Mucosa of rectum (tissue), 2 donors: ENCODE measurements at regions not wholly inside any gene's neighbourhood (a gene's known extent, or its start where the extent isn't known, plus 50 kb on each side); places are given as distances from the start of the nearest gene placed in this dataset.

Experiments used
- H3K27ac ChIP-seq, 2 donors: one replicate each; pipeline ENCODE4 v1.7.0; 2013; ENCODE audit warnings: inconsistent platforms in 2 of 2, low read depth in 2 of 2, low read length in 2 of 2
- H3K27me3 ChIP-seq, 2 donors: one replicate each; pipeline ENCODE4 v1.7.0; 2013; ENCODE audit warnings: low read length in 2 of 2; ENCODE audit not compliant: control insufficient read depth in 2 of 2, insufficient read depth in 2 of 2
- H3K36me3 ChIP-seq, 2 donors: one replicate each; pipeline ENCODE4 v1.7.0; 2013; ENCODE audit warnings: low read length in 2 of 2; ENCODE audit not compliant: control insufficient read depth in 2 of 2, insufficient read depth in 2 of 2
- H3K4me1 ChIP-seq, 2 donors: one replicate each; pipeline ENCODE4 v1.7.0; 2013; ENCODE audit warnings: low read length in 2 of 2, mild to moderate bottlenecking in 1 of 2; ENCODE audit not compliant: control insufficient read depth in 2 of 2, insufficient read depth in 2 of 2
- H3K4me3 ChIP-seq, 2 donors: one replicate each; pipeline ENCODE4 v1.7.0; 2013; ENCODE audit warnings: low read length in 2 of 2
- H3K9ac ChIP-seq, 2 donors: one replicate each; pipeline ENCODE4 v1.7.0; 2013; ENCODE audit warnings: low read length in 2 of 2, low read depth in 1 of 2, mild to moderate bottlenecking in 1 of 2
- H3K9me3 ChIP-seq, 2 donors: one replicate each; pipeline ENCODE4 v1.7.0; 2013; ENCODE audit warnings: low read length in 2 of 2; ENCODE audit not compliant: control insufficient read depth in 2 of 2
- donor health status: healthy.
- donor health status: Normal muscosa, but diverticular disease.

GRCh38 chr2:104049438-104049837, 804.5 kb upstream of the POU3F3 start:
- no peaks in the 10 kb centered on the region for H3K36me3 ChIP-seq
- H3K4me1 ChIP-seq: no peaks in the 10 kb centered on the region
- H3K9me3 ChIP-seq: no peaks in the 10 kb centered on the region
- no peak overlapping the region for H3K9ac ChIP-seq
- H3K27ac ChIP-seq: no peak overlapping the region
- H3K4me3 ChIP-seq: no peak overlapping the region
- no peaks in the 10 kb centered on the region for H3K27me3 ChIP-seq

- Histone ChIP-seq H3K27ac (no peak overlapping the region), H3K4me1 (no peaks in the 10 kb centered on the region)
Measured at GRCh38 chr2:104049981-104050380, 803.9 kb upstream of the POU3F3 start.

DNA sequence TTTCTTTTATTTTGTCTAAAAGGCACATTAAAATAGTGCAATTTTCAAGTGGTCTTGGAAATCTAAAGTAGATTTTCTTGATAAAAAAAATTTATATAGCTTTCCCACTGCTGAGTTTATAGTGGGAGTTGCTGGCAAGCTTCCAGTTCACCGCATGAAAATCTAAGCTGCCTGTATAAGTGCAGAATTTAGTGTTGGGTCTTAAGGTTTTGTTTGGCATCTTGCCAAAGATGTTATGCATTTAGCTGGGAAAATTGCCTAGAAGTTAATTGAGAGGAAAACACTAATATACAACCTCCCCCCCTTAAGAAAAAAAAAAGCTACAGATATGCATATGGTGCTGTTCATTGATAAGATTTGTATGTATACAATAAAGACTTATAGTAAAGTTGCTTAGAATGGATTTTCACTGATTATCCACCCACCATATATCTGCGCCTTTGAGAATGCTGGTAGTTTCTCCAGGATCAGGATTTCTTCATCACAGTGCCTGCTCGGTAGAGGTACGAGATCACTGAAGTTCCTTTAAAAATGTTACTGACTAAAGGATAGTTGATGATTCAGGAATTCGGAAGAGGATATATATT, 803.2 kb upstream of the POU3F3 start:
- no peaks in the 10 kb centered on the region for H3K9me3 ChIP-seq
- no peak overlapping the region for H3K27ac ChIP-seq
- no peaks in the 10 kb centered on the region for H3K36me3 ChIP-seq
- H3K27me3 ChIP-seq: no peaks in the 10 kb centered on the region
- H3K4me1 ChIP-seq: no peaks in the 10 kb centered on the region
- H3K4me3 ChIP-seq: no peak overlapping the region
- no peak overlapping the region for H3K9ac ChIP-seq

More at GRCh38 chr2:104049981-104050380, 803.9 kb upstream of the POU3F3 start:
- Histone ChIP-seq H3K9me3 (no peaks in the 10 kb centered on the region), H3K9ac (no peak overlapping the region), H3K27me3 (no peaks in the 10 kb centered on the region), H3K36me3 (no peaks in the 10 kb centered on the region), H3K4me3 (no peak overlapping the region)

GRCh38 chr2:104051766-104052165, 802.1 kb upstream of the POU3F3 start:
- no peak overlapping the region for H3K4me3 ChIP-seq
- no peaks in the 10 kb centered on the region for H3K27me3 ChIP-seq

DNA sequence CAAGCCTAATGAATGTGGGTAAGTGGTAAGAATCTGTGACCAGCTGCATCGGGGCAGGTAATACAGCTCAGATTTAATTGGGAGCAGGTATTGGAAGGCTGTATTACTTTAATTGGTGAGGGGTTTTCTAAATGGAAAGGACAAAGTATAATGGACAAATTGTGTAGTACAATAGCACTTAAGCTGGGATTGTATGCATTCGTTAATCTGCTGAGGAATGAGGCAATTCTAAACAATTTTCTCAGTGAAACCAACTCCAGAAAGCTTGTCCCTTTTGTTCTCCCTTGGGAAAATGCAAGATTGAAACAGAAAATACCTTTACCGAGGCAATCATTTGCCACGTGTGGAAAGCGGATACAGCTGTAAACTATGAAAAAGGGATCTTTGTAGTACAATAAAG, 801.6 kb upstream of the POU3F3 start:
- Histone ChIP-seq H3K36me3 (no peaks in the 10 kb centered on the region), H3K4me3 (no peak overlapping the region), H3K27ac (no peak overlapping the region), H3K4me1 (no peaks in the 10 kb centered on the region), H3K9me3 (no peaks in the 10 kb centered on the region), H3K9ac (no peak overlapping the region), H3K27me3 (no peaks in the 10 kb centered on the region)

More at GRCh38 chr2:104051766-104052165, 802.1 kb upstream of the POU3F3 start:
- no peaks in the 10 kb centered on the region for H3K4me1 ChIP-seq
- no peaks in the 10 kb centered on the region for H3K36me3 ChIP-seq
- no peaks in the 10 kb centered on the region for H3K9me3 ChIP-seq
- H3K9ac ChIP-seq: no peak overlapping the region
- no peak overlapping the region for H3K27ac ChIP-seq

- H3K4me3 ChIP-seq: no peak overlapping the region
- no peaks in the 10 kb centered on the region for H3K36me3 ChIP-seq
- H3K9me3 ChIP-seq: no peaks in the 10 kb centered on the region
- H3K27ac ChIP-seq: no peak overlapping the region
- no peaks in the 10 kb centered on the region for H3K27me3 ChIP-seq
- H3K4me1 ChIP-seq: no peaks in the 10 kb centered on the region
- H3K9ac ChIP-seq: no peak overlapping the region
Measured at GRCh38 chr2:104056451-104056850, 797.5 kb upstream of the POU3F3 start.

DNA sequence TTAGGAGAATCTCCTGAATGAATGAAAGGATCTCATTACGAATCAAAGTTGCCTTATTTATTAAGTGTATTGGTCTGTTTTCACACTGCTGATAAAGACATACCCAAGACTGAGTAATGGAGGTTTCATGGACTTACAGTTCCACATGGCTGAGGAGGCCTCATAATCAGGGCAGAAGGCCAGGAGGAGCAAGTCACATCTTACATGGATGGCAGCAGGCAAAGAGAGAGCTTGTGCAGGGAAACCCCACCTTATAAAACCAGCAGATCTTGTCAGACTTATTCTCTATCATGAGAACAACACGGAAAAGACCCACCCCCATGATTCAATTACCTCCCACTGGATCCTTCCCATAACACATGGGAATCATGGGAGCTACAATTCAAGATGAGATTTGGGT, 785.2 kb upstream of the POU3F3 start:
- Histone ChIP-seq H3K27ac (no peak overlapping the region), H3K4me3 (no peak overlapping the region), H3K36me3 (no peaks in the 10 kb centered on the region), H3K9ac (no peak overlapping the region), H3K4me1 (no peaks in the 10 kb centered on the region), H3K9me3 (no peaks in the 10 kb centered on the region), H3K27me3 (no peaks in the 10 kb centered on the region)

- Histone ChIP-seq H3K27me3 (no peaks in the 10 kb centered on the region), H3K4me1 (no peaks in the 10 kb centered on the region), H3K9ac (no peak overlapping the region), H3K9me3 (no peaks in the 10 kb centered on the region), H3K4me3 (no peak overlapping the region), H3K27ac (no peak overlapping the region), H3K36me3 (no peaks in the 10 kb centered on the region)
Measured at GRCh38 chr2:104077573-104077972, 776.3 kb upstream of the POU3F3 start.

DNA sequence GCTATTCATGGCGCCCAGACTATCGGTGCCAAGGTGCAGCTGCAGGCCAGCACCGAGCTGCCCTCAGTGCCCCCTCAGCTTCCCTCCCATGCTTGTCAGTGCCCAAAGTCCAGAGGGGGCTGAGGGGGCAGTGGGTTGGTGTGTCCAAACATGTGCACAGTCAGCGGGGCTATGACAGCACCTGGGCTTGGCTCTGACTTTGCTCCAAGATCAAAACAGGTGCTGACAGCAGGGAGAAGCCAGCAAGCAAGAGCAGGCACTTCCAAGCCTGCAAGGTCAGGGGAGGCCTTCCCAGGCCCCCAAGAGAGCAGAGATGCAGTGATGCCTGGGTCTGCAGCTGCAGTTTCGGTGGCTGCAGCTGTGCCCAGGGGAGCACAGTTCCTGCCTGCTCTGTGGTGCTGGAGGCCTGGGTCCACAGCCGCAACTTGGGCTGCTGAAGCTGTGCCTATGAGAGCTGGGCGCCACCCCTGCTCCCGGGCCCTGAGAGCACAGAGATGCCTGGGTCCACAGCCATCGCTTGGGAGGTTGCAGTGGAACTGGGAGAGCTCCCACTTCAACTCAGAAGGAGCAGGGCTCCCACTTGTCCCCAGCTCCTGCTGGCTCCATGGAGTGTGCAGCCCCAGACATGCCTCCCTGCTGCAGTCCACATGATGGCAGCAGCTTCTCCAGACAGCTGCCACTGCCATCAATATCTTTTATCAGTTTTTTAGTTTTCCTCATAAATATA, 775.3 kb upstream of the POU3F3 start:
- Histone ChIP-seq H3K4me1 (no peaks in the 10 kb centered on the region), H3K4me3 (no peak overlapping the region), H3K9ac (no peak overlapping the region), H3K27me3 (no peaks in the 10 kb centered on the region), H3K36me3 (no peaks in the 10 kb centered on the region), H3K27ac (no peak overlapping the region), H3K9me3 (no peaks in the 10 kb centered on the region)

GRCh38 chr2:104088745-104089144, 765.2 kb upstream of the POU3F3 start:
- H3K27ac ChIP-seq: no peak overlapping the region
- no peaks in the 10 kb centered on the region for H3K4me1 ChIP-seq
- no peak overlapping the region for H3K9ac ChIP-seq
- no peaks in the 10 kb centered on the region for H3K27me3 ChIP-seq
- H3K4me3 ChIP-seq: no peak overlapping the region
- no peaks in the 10 kb centered on the region for H3K36me3 ChIP-seq
- H3K9me3 ChIP-seq: no peaks in the 10 kb centered on the region
